D341Med (cell line): ENCODE measurements at regions not wholly inside any gene's neighbourhood (a gene's known extent, or its start where the extent isn't known, plus 50 kb on each side); places are given as distances from the start of the nearest gene placed in this dataset.
"Not testable (repeated sequence)": the region's sequence is repeated elsewhere in the genome, so short reads cannot be mapped to it uniquely, and the experiment has no call there.

ENCODE experiments used
- DNase-seq: peaks from one replicate; pipeline ENCODE4 v3.0.0; 2012; ENCODE audit warnings: low spot score

DNA sequence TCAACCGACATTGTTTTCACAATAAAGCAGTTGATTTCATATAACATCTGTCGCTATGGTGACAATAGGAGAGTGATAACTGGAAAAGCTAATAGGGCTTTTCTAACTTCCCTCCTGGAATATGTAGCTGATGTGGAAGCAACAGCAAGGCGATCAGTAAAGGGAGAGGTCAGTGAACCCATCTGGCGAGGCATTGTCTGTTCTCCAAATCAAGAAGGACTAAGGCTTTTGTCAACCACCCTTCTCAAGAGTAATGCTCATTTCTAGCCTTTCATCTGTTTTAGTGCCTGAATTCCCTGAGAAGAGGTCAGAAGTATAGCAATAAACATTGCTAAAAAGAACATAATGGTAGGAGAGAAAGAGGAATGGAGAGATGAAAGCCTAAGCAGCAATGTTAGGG lies 201.3 kb downstream of the AKAP7 start:
- DNase-seq = no peak

DNA sequence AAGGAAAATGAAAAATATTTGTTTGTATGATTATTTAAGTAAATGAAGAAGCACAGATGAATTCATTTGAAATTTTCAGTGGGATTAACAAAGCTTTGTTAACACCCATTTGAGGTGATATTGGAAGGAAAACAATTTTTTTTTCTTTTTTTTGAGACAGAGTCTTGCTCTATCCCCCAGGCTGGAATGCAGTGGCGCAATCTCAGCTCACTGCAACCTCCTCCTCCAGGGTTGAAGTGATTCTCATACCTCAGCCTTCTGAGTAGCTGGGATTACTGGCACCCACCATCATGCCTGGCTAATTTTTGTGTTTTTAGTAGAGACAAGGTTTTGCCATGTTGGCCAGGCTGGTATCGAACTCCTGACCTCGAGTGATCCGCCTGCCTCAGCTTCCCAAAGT lies 211.6 kb downstream of the AKAP7 start:
- DNase-seq = not testable (repeated sequence)

DNA sequence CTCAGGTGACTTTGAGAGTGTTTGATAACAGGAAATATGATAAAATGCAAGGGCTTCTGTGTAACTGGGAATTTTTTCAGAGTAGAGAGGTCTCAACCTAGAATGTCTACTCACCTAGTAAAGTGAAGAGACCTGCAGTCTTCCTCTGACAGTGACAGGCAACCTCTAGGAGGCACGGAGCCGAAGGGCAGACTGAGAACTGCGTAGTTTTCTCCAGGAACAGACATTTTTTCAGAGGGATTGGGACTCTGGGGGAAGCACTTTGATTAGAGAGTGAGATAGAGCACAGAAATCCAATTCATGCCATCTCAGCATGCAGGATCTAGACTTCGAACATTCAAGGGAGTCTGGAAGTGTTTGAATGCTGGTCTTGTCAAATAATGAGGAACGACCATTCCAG lies 213.3 kb downstream of the AKAP7 start:
- DNase-seq = no peak

DNA sequence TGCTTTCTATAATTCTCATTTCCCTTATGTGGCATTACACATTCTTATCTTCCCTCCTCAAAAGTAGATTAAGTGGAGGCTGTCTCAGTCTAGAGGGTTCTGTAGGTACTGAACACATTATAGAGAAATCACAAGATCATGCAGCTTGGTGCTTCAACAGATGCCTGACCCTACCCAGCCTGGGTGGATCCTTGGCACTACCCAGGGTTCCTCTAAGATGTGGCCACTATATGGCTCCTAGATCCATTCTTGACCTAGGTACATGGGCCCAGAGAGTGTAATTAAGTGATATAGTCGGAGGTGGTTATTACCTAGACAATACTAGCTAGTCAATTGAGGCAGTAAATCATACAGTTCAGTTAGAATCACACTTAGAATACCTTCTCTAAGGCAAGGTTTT lies 213.9 kb downstream of the AKAP7 start:
- DNase-seq = no peak

DNA sequence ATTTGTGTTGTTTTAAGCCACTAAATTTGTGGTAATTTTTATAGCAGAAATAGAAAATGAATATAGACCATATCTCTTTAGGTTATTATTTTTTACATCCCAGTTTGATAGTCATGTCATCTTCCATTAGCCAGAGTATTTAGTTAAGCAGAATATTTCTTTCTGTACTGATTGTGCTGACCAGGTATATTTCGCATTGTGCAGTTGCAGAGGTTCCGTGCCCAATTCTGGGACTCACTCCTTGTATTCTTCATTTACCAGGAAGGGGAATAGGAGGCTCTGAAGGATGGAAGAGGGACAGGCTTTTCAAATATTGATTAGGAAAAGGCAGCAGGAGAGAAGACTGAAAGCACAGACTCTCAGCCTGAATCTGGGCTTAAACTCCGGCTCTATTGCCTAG lies 217.8 kb downstream of the AKAP7 start:
- no peak for DNase-seq

DNA sequence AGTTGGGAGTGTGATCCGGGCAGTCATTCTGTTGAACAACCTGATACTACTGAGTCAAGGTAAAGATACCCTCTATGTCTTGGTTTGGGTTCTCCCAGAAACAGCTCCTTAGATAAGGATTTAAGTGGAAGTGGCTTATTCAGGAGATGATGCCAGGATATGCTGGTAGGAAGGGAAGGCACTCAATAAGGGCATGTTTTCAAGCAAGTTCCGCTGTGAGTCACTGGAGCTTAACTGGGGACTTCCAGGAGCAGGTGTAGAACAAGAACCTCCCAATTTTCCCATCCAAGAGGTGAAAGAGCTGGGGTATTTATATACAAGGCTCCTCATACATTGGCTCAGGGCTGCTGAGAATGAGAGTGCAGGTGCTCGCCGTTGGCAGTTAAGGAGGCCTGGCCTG lies 218.6 kb downstream of the AKAP7 start:
- no peak for DNase-seq

DNA sequence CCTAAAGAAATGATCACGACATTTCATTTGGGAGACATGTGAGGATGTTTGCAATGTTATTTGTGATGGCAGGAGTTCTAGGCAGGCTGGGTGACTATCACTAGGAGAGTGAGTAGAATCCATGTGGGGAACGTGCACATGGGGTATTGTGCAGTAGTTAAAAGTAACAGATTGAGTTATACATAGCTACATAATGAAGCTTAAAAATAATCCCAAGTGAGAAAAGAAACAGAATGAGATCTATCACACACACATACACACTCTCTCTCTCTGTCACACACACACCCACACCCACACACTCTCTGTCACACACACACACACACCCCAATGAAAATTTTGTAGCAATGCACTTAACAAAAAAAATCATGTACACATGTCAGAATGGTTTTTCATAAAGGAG lies 218.7 kb upstream of the ARG1 start:
- DNase-seq = no peak

DNA sequence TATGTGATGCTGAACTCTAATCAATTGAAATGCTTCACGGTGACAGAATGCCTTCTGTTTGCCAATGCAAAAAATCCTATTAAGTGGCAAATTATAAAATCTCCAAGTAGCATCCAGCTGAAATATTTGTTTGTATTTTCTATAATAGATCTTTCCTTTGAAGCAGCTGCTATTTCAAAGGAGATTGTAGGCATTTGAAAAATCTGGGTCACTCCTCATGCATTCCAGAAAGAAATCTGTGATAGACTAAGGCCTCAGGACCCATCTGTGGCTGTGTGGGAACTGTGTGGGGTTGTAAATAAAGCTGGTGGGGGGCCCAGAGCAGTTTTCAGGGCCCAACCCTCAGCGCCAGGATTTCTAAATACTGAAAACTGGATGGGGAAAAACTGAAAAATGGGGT lies 216.9 kb upstream of the ARG1 start:
- DNase-seq = no peak

DNA sequence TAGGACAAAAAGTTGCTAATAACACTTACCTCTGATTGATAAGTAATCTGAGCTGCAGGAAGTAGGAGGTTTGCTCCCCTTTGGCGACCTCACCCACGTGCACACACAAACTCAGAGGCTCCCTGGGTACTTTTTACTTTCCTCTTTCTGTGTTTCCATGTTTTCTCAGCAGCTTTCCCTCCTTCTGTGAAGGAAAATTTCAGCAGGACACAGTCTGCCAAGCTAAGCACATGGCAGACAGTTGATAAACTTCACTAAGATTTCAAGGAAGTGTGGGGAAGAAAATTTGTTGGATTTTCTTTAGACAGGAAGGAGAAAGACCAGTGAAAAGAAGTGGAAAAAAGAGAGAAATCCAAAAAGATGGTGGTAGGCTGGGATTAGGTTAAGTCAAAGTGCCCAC lies 215.5 kb upstream of the ARG1 start:
- DNase-seq = no peak

DNA sequence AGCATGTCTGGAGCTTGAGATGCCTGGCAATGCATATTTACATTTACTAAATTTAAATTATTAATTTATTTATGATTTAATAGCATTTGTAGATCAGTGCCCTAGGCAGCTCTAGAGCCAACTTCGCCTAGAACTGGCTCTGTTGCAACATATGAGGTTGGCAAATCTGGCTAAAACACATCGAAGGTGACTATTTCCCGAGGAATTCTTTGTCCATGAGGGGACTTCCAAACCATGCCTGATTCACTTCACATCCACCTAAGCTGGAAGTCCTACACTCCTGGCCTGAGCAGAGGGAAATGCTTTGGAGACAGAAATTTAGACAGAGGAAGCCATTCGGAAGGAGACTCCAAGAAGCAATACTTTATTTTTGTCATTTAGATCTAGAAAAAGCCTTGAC lies 211.0 kb upstream of the ARG1 start:
- DNase-seq = no peak

DNA sequence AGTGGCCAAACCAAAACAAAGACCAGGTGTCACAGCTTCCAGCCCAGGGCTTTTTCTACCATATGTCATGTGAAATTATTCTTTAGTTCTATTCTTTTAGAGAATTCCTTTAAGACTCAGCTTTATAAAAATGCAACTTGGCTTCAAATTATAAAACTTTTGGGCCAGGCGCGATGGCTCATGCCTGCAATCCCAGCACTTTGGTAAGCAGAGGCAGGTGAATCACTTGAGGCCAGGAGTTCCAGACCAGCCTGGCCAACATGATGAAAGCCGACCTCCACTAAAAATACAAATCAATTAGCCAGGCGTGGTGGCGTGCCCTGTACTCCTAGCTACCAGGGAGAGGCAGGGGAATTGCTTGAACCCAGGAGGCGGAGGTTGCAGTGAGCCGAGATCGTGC lies 210.3 kb upstream of the ARG1 start:
- no peak for DNase-seq

DNA sequence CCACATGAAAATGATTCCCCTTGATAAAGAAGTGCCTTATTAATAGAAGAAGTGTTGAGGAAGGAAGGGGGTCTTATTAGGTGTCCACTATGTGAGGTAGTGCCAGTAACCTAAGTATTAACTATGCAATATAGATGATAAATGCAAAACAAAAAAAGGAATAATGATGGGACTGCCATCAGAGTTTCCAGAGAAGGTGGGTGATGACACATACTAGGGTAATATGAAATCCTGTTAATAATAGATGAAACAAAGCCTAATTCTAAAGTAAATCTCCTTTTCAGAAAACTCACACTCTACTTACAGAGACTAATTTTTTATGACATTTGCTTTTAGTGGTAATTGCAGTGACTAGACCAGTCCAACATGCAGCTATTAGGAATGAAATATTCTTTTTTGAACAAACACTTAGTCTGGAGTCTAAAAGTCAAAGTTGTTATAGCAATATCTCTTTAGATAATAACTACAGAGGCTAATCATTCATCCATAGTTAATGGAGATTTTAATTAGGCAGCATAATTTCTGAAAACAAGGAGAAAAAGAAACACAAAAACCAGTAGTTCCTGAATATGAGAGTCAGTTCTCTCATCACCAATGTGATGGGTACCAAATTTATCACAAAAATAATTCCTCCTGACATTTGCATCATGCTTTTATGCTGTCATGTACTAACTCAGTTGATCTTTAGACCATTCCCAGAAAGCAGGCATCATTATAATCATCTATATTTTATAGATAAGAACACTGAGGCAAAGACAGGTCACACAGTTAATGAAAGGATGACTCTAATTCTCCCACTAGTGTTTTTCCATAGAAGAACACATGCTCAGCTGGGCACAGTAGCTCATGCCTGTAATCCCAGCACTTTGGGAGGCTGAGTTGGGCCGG lies 208.8 kb upstream of the ARG1 start:
- no peak for DNase-seq

DNA sequence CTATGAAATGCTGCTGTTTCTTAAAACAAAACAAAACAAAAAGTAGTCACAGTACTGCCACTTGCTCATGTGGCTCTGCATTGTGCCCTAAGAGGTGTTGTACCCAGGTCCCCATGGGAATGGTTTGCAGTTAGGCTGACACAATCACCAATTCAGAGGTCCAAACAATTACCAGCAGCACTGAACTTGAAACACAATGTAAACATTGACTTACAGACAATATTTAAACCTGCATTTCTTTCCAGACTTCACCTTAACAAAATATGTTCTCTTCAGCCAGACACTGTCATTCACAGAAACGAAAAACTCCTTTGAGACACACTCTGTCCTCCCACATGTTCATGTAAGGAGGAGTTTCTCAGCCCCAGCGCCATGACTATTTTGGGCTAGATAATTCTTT lies 206.8 kb upstream of the ARG1 start:
- no peak for DNase-seq

DNA sequence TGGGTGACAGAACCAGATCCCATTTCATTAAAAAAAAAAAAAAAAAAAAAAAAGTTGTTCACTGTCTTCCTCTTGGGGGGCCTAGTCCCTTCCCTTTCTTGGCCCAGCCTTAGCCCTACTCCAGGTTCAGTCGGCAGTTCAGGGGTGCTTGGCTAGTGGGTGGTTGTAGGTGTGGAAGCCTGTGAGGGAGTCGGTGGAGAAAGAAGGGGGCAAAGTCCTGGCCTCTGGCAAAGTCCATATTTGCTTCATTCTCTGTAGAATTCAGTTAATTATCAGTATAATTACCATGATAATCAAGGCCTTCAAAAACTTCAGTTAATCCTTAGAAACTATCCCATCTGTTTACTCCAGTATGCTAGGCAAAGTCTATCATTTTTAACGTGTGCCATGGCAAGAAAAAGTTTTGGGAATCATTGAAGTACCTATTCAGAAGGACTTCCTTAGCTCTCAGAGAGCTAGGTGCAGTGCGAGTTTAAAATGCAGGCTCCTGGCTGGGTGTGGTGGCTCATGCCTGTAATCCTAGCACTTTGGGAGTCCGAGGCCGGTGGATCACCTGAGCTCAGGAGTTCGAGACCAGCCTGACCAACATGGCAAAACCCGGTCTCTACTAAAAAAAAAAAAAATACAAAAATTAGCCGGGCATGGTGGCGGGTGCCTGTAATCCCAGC lies 205.7 kb upstream of the ARG1 start:
- no peak for DNase-seq

DNA sequence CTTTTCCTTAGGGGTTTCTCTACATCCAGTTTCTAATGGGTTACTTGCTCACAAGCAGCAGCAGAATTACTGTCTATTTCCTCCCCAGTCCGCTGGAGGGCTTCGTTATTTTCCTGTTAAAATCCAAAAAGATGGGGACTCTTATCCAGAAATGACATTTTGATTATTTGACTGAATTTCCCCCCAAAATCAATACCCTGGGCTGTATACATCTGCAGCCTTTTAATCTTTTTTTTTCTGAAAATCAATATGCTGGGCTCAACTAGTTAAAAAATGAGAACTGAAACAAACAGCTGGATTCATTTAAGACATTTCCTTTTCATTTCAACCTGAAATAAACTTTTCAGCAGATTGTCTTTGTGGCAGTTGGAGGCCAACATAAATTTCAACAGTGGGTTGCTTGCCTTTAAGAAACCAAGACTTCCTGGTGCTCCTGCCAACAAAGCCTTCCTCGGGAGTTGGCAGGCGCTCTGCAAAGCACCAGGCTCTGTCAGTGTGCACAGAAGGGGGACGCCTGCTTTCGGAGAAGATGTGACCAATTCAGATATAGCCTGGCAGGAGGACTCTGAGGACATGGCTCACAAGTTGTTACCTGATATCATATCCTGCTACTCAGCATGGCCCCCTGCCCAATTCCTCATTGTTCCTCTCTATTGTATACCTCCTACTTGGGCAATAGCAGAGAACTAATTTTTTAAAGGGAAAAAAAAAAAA lies 204.7 kb upstream of the ARG1 start:
- no peak for DNase-seq

DNA sequence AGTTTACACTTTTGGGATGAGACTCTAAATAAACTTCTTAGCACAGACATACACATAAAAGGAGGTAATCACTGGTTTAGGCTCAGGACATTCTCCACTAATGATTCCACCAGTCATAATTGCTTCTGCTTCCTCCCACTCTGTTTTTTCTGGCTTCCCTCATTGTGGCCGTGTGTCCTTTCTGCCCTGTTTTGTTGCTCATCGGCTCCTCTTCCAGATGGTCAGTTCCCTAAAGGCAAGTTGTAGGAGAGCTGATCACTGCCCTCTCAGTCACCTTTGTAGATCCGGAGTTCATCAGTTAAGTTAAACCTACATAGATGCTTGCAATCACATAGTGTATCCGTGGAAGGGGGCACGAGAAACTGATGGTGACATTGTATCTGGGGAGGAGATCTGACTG lies 200.5 kb upstream of the ARG1 start:
- DNase-seq = no peak

DNA sequence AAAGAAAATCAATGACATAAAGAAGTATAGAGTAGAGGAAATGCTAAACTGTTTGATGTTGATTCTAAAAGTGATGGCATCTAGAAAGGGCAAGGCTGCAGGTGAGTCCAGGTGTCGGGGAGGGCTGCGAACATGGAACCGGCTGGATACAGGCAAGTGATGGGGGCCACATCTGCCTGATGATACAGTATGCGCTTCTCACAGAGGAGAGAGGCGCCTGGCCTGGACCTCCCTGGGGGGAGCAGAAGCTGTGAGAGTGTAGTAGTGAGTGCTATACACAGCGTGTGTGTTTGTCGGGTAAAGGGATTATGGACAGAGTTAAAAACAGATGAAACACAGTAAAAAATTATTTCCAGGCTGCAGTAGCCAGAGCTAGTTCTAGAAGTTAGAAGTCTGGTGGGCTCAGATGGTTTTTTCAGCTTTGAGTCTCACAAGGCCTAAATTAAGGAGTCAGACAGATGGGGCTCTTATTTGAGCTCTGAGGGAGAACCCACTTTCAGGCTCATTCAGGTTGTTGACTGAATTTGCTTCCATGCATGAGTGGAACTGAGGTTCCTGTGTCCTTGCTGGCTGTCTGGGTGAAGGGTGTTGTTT lies 195.8 kb upstream of the ARG1 start:
- no peak for DNase-seq

DNA sequence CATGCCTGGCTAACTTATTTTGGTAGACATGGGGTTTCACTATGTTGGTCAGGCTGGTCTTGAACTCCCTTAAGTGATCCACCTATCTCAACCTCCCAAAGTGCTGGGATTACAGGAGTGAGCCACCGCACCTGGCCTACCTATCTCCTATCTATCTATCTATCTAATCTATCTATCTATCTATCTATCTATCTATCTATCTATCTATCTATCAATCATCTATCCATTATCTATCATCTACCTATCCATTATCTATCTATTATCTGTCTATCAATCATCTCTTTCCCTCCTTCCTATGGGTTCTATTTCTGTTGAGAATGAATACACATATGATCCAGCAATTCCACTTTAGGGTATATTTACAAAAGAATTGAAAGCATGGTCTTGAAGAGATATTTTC lies 194.2 kb upstream of the ARG1 start:
- DNase-seq = no peak

DNA sequence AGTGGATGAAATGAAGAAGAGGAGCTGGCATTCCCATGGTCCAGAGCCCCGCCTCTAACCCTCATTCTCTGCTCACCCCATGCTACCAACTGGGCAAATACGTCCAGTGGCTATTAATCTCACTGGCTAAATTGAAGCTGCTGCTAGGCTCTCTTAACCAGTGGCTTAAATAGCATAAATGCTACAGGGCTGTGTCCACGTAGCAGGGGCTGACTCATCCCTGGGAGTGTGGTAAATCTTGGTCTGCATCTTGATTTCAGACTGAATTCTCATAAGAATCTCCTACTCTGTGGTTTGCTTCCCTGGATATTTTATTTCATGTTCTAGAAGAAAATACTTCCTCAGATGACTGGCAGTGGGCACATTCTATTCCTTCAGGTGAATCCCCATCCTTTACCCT lies 193.1 kb upstream of the ARG1 start:
- DNase-seq = no peak

DNA sequence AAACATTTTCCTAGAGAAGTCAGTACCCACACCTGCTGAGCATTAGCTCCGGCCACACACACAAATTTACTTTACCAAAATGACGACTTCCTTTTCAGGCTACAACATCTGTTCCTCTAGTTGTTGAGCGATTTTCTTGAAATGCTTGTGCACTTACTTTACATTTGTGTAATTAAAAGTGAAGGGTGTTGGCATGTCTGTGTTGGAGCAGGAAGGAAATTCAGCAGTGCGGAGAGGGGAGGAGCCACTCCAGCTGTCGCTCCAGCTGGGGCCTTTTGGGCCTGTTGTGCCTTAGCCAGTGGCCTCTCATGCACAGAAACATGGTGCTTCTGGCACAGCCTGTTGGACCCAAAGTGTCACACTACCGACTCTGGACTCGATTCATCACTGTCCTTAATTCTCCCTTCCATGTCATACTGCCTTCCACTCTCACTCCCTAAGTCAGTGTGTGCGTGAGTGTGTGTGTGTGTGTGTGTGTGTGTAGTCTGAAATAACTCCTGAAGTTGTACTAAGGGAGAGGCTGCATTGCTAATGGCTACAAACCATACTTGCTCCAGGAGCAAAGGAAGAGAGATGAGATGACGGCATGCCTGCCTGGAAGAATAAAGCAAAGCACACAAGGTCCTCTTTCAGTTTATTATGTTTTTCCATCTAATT lies 191.8 kb upstream of the ARG1 start:
- DNase-seq = no peak

DNA sequence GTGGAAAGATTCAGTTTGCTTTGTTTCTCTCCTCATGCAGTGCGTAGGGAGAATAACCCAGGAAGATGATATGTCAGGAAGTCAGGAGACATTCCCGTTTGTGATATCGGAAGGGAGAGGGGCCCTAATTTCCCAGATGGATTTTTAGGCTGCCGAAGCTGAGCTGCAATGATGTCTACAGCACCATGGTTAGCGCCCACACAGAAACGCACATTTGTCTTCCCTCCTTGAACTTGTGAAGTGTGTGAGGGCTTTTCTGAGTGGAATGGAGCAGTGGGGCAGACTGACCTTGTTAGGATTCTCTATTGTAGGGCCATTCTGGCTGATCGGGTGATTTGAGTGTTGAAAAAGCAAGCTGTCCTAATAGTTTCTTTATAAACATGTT lies 191.3 kb upstream of the ARG1 start:
- DNase-seq = no peak

DNA sequence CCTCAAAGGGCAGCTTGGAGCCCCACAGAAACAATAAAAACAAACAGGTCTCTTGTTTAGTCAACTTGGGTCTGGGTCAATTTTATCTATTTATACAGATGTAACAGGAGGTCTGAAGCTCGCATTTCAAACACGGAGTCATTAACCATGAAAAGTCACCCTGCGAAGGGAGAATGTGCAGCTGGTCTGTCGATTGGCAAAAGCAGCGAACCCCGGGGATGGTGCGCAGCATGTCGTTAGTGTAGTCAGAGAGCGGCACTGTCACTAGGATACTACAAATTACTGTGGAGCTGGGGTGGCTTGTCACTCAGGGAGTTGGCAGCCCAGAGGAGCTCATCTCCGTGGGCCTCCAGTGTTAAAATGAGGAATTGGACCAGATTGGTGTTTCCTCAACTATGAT lies 190.4 kb upstream of the ARG1 start:
- no peak for DNase-seq
